ENCODE measurements at regions not wholly inside any gene's neighbourhood (a gene's known extent, or its start where the extent isn't known, plus 50 kb on each side); places are given as distances from the start of the nearest gene placed in this dataset.
A peak's percentile ranks its signal among the peaks of the same experiment; 100 is the strongest.

- DNase-seq (ENCODE audit: low read depth), result no peak
Observed at GRCh38 chr4:17296921-17297890, 214.7 kb downstream of the QDPR start.

- no peak for DNase-seq (ENCODE audit: low read depth)
Observed at GRCh38 chr4:17293901-17294300, 218.0 kb downstream of the QDPR start.

GRCh38 chr4:17288151-17288550, 223.7 kb downstream of the QDPR start:
- no peak for DNase-seq (ENCODE audit: low read depth)

DNA sequence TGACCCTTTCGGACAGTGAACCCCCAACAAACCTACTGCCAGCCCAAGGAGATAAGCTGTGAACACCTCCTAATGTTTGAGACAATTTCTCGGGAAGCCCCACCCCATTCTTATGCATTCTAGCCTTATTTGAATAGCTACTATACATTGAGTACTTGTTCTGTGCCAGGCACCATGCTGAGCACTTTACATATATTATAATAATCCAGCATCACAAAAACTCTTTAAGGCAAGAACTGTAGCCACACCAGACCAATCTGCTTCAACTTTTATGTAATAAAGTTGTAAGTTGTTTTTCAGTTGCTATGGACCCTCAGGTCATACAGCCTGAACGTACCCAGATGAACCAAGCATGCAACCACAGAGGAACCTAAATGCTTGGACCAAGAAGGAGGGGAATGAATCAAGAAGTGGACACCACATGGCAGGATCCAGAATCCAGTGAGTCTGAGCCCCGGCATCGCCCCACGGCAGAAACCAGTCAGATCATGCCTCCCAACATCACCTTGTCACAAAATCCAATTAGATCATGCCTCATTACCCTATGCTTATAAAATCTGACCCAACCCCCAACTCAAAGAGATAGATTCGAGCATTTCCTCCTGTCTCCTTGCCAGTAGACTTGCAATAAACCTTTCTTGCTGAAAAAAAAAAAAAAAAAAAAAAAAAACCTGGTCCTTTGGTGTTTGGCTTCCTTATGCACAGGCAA, 225.0 kb downstream of the QDPR start:
- DNase-seq (ENCODE audit: low read depth), result no peak

DNA sequence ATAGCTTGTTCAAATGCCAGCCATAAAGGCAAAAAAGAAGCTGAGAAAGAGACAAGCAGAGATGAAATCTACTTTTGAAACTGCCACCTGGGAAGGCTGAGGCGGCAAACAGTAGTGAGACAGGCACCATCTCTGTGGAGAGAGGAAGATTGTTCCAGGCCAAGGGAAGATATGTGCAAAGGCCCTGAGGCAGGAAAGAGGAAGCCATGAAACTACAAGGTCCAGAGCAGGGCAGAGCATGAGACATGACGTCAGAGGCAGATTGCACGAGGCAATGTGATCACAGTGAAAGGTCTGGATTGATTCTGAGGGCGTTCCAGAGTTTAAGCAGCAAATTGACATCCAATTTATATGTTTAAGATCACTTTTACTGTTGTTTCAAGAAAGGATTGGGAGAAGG, 226.1 kb downstream of the QDPR start:
- DNase-seq (ENCODE audit: low read depth), result no peak

DNA sequence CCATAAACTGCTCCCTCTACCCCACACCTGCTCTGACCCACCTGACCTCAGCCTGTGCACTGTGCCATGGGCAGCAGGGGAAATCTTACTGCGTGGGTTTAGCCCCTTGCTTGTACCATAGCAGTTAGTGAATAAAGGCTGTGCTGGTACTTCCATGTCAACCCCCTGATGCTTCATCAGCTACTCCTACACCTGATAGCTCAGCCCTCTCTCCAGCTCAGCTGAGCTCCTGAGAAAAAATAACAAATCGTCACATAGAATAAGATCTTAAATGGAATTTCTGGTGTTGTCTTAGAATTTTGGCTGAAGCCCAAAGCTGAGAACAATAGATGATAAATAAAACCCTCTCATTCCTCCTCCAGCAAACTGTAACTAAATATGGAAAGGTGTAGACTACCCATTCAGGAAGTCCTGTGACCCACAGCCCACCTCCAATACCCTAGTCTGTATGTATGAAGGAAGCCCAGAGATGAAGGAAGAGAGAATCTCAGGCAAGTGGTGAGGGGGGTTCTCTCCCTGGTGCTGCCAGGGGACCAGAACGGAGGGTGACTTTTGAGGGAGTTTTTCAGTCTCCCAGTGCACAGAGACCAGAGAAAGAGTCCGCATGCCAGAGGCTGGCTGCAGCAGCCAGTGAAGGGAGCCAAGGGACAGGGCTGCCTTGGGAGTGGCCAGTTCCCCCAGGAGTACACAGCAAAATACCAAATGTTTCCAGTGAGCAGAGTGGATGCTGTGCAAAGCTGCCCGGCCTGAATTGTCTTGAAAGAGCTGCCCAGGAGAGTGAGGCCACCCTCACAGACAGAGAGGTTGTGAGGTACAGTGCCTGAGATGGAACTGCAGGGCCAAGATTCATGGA, 227.3 kb downstream of the QDPR start:
- no peak for DNase-seq (ENCODE audit: low read depth)

- DNase-seq (ENCODE audit: low read depth), result no peak
Observed at GRCh38 chr4:17283832-17284231, 228.1 kb downstream of the QDPR start.

GRCh38 chr4:17283251-17283650, 228.6 kb downstream of the QDPR start:
- no peak for DNase-seq (ENCODE audit: low read depth)

GRCh38 chr4:17280261-17281018, 231.4 kb downstream of the QDPR start:
- no peak for DNase-seq (ENCODE audit: low read depth)

DNA sequence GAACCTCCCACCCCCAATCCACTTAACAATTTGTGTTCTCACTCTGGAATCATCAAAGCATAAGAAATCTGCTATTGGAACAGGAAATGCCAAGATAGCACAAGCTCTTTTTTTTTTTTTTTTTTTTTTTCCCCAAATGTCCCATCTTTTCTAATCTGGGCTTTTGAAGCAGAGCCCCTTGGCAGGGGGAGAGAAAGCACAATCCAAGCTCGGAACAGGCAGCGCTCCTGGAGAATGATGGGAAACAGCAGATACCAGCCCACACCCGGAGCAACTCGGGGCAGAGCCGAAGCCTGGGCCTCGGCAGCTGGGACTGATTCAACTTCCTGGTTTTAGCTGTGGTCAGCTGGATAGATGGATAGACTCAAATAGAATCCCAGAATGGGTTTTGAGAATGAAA, 235.1 kb downstream of the QDPR start:
- DNase-seq (ENCODE audit: low read depth), result peak; percentile 60

- no peak for DNase-seq (ENCODE audit: low read depth)
Observed at GRCh38 chr4:17275836-17276235, 236.1 kb downstream of the QDPR start.

GRCh38 chr4:17273047-17273446, 238.8 kb downstream of the QDPR start:
- DNase-seq (ENCODE audit: low read depth), result no peak

DNA sequence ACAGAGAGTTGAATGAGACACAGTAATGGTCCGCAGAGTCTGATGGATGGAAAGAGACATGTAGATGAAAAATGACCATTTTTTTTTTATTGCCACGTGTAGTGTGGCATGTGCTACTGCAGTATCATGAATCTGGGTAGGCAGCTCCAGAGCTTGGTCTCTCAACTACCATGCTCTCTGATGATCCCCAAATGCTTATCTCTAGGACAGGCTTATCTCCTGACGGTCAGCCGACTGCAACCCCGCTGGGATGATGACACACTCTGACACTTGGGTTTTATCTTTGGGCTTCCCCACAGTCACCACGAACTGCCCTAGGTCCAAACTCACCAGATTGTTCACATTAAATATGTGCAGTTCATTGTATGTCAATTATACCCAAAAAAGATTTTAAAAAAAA, 239.7 kb downstream of the QDPR start:
- DNase-seq (ENCODE audit: low read depth), result no peak

- no peak for DNase-seq (ENCODE audit: low read depth)
Observed at GRCh38 chr4:17265653-17266052, 246.2 kb downstream of the QDPR start.

GRCh38 chr4:17265139-17265538, 246.8 kb downstream of the QDPR start:
- DNase-seq (ENCODE audit: low read depth), result no peak

- DNase-seq (ENCODE audit: low read depth), result peak; percentile 29
Observed at GRCh38 chr4:17260166-17260907, 251.6 kb downstream of the QDPR start.

DNA sequence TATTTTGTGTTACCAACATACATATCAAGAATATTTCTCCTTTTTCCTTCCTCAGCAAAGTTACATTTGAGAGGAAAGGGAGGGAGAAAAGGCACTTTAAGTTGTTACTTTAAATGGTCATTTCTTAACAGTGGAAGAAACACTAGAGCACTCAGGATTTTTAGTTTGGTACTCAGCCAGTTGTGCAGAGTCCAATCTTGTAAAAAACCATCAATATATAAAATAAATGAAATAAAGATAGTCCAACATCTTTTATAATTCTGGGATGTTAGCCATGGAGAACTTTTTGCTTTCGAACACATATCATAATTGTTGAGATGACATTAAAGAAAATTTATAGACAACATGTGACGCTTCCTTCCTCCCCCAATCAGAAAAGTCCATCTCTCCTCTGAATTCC, 253.8 kb downstream of the QDPR start:
- no peak for DNase-seq (ENCODE audit: low read depth)

GRCh38 chr4:17252131-17252530, 259.8 kb downstream of the QDPR start:
- DNase-seq (ENCODE audit: low read depth), result no peak

GRCh38 chr4:17251101-17251500, 260.8 kb downstream of the QDPR start:
- DNase-seq (ENCODE audit: low read depth), result no peak

DNA sequence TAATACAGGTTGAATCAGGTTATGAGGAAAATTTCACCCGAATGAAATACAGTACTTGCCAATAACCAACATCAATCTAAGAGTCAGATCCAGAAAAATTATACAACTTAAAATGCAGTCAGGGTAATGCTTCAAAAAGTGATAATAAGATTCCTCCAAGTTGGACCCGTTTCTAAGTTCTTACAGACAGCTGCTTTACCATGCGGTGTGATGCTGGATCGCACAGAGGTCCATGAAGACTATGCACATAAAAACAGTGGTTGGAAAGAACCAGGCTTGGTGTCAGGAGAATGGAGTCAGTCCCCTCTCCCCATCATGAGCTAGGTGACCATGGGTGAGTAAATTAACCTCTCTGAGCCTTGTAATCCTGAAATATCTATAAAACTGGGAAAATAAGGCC, 261.3 kb downstream of the QDPR start:
- no peak for DNase-seq (ENCODE audit: low read depth)

Data from HT1080 (cell line).